SK-N-SH treated with all-trans-retinoic acid at 6 μM for 48 hours (cell line): ENCODE measurements at regions not wholly inside any gene's neighbourhood (a gene's known extent, or its start where the extent isn't known, plus 50 kb on each side); places are given as distances from the start of the nearest gene placed in this dataset.

Experiments
- CSDC2 ChIP-seq: fragments of 250-450 bp; sonication (Bioruptor Pico); IDR thresholded peaks from 2 replicates; pipeline ENCODE4 v1.5.0; 2020; ENCODE audit warnings: mild to moderate bottlenecking, moderate library complexity
- ZFP3 ChIP-seq: fragments of 250-450 bp; sonication (Bioruptor Pico); IDR thresholded peaks from 2 replicates; pipeline ENCODE4 v1.5.0; 2020; ENCODE audit warnings: mild to moderate bottlenecking, moderate library complexity
- ZNF565 ChIP-seq: fragments of 450-650 bp; formaldehyde crosslinking; conservative IDR thresholded peaks from 2 replicates; pipeline ENCODE4 v1.5.0; 2020; ENCODE audit warnings: low read depth, mild to moderate bottlenecking, moderate library complexity
- ZNF8 ChIP-seq: fragments of 450-650 bp; formaldehyde crosslinking; IDR thresholded peaks from 2 replicates; pipeline ENCODE4 v1.5.0; 2020; ENCODE audit warnings: mild to moderate bottlenecking, moderate library complexity
- TF ChIP-seq, protein P1 (sequence below): fragments of 250-450 bp; sonication (Bioruptor Pico); IDR thresholded peaks from 2 replicates; pipeline ENCODE4 v1.5.0; 2020; ENCODE audit warnings: mild to moderate bottlenecking, moderate library complexity
- TF ChIP-seq, protein P2 (sequence below): fragments of 250-450 bp; sonication (Bioruptor Pico); IDR thresholded peaks from 2 replicates; pipeline ENCODE4 v1.5.1; 2020; ENCODE audit warnings: low read depth, mild to moderate bottlenecking, moderate library complexity
- TF ChIP-seq, protein P3 (sequence below): fragments of 250-450 bp; sonication (Bioruptor Pico); IDR thresholded peaks from 2 replicates; pipeline ENCODE4 v1.8.0; 2020; ENCODE audit warnings: mild to moderate bottlenecking, moderate library complexity, borderline replicate concordance

DNA sequence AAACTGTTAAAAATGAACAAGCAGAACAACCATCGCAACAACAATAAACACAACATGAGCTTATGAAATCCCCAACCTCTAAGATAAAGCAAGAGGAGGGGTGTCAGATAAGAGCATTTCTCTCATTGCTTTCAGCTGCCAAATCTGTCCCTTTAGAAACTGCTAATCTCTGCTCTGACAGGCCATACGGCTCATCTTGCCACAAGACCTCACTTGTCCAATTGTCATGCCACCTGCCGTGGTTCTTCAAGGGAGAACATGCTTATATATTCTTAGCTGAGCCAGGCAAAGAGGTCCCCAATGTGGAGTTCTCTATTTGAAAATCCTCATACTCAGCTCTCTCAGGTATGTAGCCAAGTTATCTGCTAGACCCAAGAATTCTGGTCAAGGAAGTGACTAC is 405.0 kb upstream of the TNC start:
- no peak for TF ChIP-seq ZNF8 (CRISPR knock-in tag)
- TF ChIP-seq, protein P1, sequence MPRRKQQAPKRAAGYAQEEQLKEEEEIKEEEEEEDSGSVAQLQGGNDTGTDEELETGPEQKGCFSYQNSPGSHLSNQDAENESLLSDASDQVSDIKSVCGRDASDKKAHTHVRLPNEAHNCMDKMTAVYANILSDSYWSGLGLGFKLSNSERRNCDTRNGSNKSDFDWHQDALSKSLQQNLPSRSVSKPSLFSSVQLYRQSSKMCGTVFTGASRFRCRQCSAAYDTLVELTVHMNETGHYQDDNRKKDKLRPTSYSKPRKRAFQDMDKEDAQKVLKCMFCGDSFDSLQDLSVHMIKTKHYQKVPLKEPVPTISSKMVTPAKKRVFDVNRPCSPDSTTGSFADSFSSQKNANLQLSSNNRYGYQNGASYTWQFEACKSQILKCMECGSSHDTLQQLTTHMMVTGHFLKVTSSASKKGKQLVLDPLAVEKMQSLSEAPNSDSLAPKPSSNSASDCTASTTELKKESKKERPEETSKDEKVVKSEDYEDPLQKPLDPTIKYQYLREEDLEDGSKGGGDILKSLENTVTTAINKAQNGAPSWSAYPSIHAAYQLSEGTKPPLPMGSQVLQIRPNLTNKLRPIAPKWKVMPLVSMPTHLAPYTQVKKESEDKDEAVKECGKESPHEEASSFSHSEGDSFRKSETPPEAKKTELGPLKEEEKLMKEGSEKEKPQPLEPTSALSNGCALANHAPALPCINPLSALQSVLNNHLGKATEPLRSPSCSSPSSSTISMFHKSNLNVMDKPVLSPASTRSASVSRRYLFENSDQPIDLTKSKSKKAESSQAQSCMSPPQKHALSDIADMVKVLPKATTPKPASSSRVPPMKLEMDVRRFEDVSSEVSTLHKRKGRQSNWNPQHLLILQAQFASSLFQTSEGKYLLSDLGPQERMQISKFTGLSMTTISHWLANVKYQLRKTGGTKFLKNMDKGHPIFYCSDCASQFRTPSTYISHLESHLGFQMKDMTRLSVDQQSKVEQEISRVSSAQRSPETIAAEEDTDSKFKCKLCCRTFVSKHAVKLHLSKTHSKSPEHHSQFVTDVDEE (CRISPR knock-in tag) = no peak
- TF ChIP-seq ZFP3 (CRISPR knock-in tag) = no peak
- no peak for TF ChIP-seq CSDC2 (CRISPR knock-in tag)
- TF ChIP-seq, protein P2, sequence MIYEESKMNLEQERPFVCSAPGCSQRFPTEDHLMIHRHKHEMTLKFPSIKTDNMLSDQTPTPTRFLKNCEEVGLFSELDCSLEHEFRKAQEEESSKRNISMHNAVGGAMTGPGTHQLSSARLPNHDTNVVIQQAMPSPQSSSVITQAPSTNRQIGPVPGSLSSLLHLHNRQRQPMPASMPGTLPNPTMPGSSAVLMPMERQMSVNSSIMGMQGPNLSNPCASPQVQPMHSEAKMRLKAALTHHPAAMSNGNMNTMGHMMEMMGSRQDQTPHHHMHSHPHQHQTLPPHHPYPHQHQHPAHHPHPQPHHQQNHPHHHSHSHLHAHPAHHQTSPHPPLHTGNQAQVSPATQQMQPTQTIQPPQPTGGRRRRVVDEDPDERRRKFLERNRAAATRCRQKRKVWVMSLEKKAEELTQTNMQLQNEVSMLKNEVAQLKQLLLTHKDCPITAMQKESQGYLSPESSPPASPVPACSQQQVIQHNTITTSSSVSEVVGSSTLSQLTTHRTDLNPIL = no peak
- no peak for TF ChIP-seq ZNF565
- TF ChIP-seq, protein P3, sequence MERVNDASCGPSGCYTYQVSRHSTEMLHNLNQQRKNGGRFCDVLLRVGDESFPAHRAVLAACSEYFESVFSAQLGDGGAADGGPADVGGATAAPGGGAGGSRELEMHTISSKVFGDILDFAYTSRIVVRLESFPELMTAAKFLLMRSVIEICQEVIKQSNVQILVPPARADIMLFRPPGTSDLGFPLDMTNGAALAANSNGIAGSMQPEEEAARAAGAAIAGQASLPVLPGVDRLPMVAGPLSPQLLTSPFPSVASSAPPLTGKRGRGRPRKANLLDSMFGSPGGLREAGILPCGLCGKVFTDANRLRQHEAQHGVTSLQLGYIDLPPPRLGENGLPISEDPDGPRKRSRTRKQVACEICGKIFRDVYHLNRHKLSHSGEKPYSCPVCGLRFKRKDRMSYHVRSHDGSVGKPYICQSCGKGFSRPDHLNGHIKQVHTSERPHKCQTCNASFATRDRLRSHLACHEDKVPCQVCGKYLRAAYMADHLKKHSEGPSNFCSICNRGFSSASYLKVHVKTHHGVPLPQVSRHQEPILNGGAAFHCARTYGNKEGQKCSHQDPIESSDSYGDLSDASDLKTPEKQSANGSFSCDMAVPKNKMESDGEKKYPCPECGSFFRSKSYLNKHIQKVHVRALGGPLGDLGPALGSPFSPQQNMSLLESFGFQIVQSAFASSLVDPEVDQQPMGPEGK (CRISPR knock-in tag) = no peak
